HEK293 (cell line): ENCODE measurements at regions not wholly inside any gene's neighbourhood (a gene's known extent, or its start where the extent isn't known, plus 50 kb on each side); places are given as distances from the start of the nearest gene placed in this dataset.

Source experiments
- CTCF ChIA-PET: fragments of 350-600 bp; formaldehyde crosslinking; extraction: SDS; loops from one replicate; lab custom pipeline; 2021; ENCODE audit warnings: antibody characterized with exemption; lab: Yijun Ruan, JAX
- POLR2A ChIA-PET: fragments of 300-600 bp; formaldehyde crosslinking; extraction: SDS; loops from one replicate; lab custom pipeline; 2020; ENCODE audit warnings: antibody characterized with exemption, inconsistent platforms; lab: Yijun Ruan, JAX
- H3K27ac ChIP-seq: fragments of 200-500 bp; sonication (Bioruptor generic); 2 replicates; pipeline ENCODE4 v1.5.1; 2014; ENCODE audit warnings: low read depth, low read length, control low read depth, inconsistent platforms; ENCODE audit errors: extremely low read depth
- H3K36me3 ChIP-seq, 2 experiments: fragments of 200-500 bp in 1 of 2; sonication (Bioruptor generic) in 1 of 2; 1 replicate in 1 of 2; 2 replicates in 1 of 2; pipeline ENCODE4 v1.5.1; 2014 to 2017; ENCODE audit warnings: inconsistent platforms in 2 of 2, low read length in 2 of 2; ENCODE audit not compliant: control insufficient read depth in 2 of 2, insufficient read depth in 1 of 2
- H3K4me1 ChIP-seq: fragments of 200-500 bp; sonication (Bioruptor generic); 2 replicates; pipeline ENCODE4 v1.5.1; 2014; ENCODE audit warnings: mild to moderate bottlenecking, low read length, inconsistent platforms; ENCODE audit not compliant: control insufficient read depth, insufficient read depth
- H3K4me3 ChIP-seq: 2 replicates; pipeline ENCODE4 v1.5.1; 2011; ENCODE audit warnings: low read depth, mild to moderate bottlenecking, control low read depth, low read length, moderate library complexity
- H3K9me3 ChIP-seq: fragments of 200-500 bp; sonication (Bioruptor generic); 2 replicates; pipeline ENCODE4 v1.5.1; 2014; ENCODE audit warnings: low read depth, low read length, inconsistent platforms; ENCODE audit not compliant: control insufficient read depth, insufficient read depth
- FEZF1 ChIP-seq: fragments of 450-650 bp; formaldehyde crosslinking; IDR thresholded peaks from 2 replicates; pipeline ENCODE4 v1.5.1; 2016; ENCODE audit warnings: missing biosample characterization, missing genetic modification characterization
- HOXA7 ChIP-seq: sonication (generic); formaldehyde crosslinking; IDR thresholded peaks from 2 replicates; pipeline ENCODE4 v1.8.1; 2022; ENCODE audit warnings: missing genetic modification reagents, borderline replicate concordance
- KLF9 ChIP-seq: fragments of 450-650 bp; formaldehyde crosslinking; IDR thresholded peaks from 2 replicates; pipeline ENCODE4 v1.5.1; 2016; ENCODE audit warnings: missing biosample characterization, missing genetic modification characterization, low read depth
- PRDM6 ChIP-seq: fragments of 450-650 bp; formaldehyde crosslinking; IDR thresholded peaks from 2 replicates; pipeline ENCODE4 v1.5.1; 2017; ENCODE audit warnings: missing biosample characterization, missing genetic modification characterization
- RBAK ChIP-seq: fragments of 450-650 bp; formaldehyde crosslinking; IDR thresholded peaks from 2 replicates; pipeline ENCODE4 v1.5.1; 2016; ENCODE audit warnings: missing biosample characterization, missing genetic modification characterization
- SCRT1 ChIP-seq: fragments of 450-650 bp; formaldehyde crosslinking; IDR thresholded peaks from 2 replicates; pipeline ENCODE4 v1.5.1; 2016; ENCODE audit warnings: missing biosample characterization, missing genetic modification characterization, borderline replicate concordance
- SP2 ChIP-seq: fragments of 450-650 bp; formaldehyde crosslinking; IDR thresholded peaks from 2 replicates; pipeline ENCODE4 v1.5.1; 2016; ENCODE audit warnings: missing biosample characterization, missing genetic modification characterization
- ZNF138 ChIP-seq: fragments of 450-650 bp; formaldehyde crosslinking; IDR thresholded peaks from 2 replicates; pipeline ENCODE4 v1.5.1; 2016; ENCODE audit warnings: missing biosample characterization, missing genetic modification characterization, borderline replicate concordance
- ZNF148 ChIP-seq: fragments of 450-650 bp; formaldehyde crosslinking; IDR thresholded peaks from 2 replicates; pipeline ENCODE4 v1.5.0; 2017; ENCODE audit warnings: missing biosample characterization, missing genetic modification characterization, borderline replicate concordance
- ZNF157 ChIP-seq: fragments of 450-650 bp; formaldehyde crosslinking; IDR thresholded peaks from 2 replicates; pipeline ENCODE4 v1.5.1; 2016; ENCODE audit warnings: missing biosample characterization, missing genetic modification characterization
- ZNF211 ChIP-seq: fragments of 450-650 bp; formaldehyde crosslinking; IDR thresholded peaks from 2 replicates; pipeline ENCODE4 v1.5.1; 2016; ENCODE audit warnings: low read depth, missing biosample characterization, missing genetic modification characterization
- ZNF214 ChIP-seq: fragments of 450-650 bp; formaldehyde crosslinking; IDR thresholded peaks from 2 replicates; pipeline ENCODE4 v1.5.1; 2017; ENCODE audit warnings: missing biosample characterization, mild to moderate bottlenecking, missing genetic modification characterization, borderline replicate concordance
- ZNF26 ChIP-seq: fragments of 450-650 bp; formaldehyde crosslinking; IDR thresholded peaks from 2 replicates; pipeline ENCODE4 v1.5.1; 2016; ENCODE audit warnings: missing biosample characterization, missing genetic modification characterization
- ZNF354C ChIP-seq: fragments of 450-650 bp; formaldehyde crosslinking; IDR thresholded peaks from 2 replicates; pipeline ENCODE4 v1.5.1; 2016; ENCODE audit warnings: missing biosample characterization, missing genetic modification characterization, low read depth, borderline replicate concordance
- ZNF398 ChIP-seq: fragments of 450-650 bp; formaldehyde crosslinking; IDR thresholded peaks from 2 replicates; pipeline ENCODE4 v1.5.1; 2017; ENCODE audit warnings: missing biosample characterization, missing genetic modification characterization
- ZNF501 ChIP-seq: fragments of 450-650 bp; formaldehyde crosslinking; IDR thresholded peaks from 2 replicates; pipeline ENCODE4 v1.5.1; 2016; ENCODE audit warnings: missing biosample characterization, missing genetic modification characterization

GRCh38 chr14:30108975-30109700 is 181.5 kb upstream of the PRKD1 start (continued):
- TF ChIP-seq ZNF398: no peak

GRCh38 chr14:30114051-30114450 is 186.4 kb upstream of the PRKD1 start:
- Histone ChIP-seq H3K4me3 (no peak overlapping the region), H3K36me3 (no peaks in the 10 kb centered on the region), H3K9me3 (no peaks in the 10 kb centered on the region), H3K4me1 (peaks cover 6% of the 10 kb centered on the region; the same call in 1 of the 2 replicates)
- CTCF ChIA-PET: no interaction called here
- TF ChIP-seq ZNF501 (tag by site-specific recombination) (no peak), SP2 (tag by site-specific recombination) (no peak), ZNF214 (no peak), RBAK (tag by site-specific recombination) (no peak), SCRT1 (tag by site-specific recombination) (no peak), ZNF157 (tag by site-specific recombination) (no peak), FEZF1 (tag by site-specific recombination) (no peak), ZNF138 (no peak), ZNF148 (tag by site-specific recombination) (no peak), ZNF26 (no peak)
- TF ChIP-seq, all 188 proteins: peak for 0
- POLR2A ChIA-PET: no interaction called here
- no peak overlapping the region for H3K27ac ChIP-seq

- Histone ChIP-seq H3K4me1 (peaks cover 6% of the 10 kb centered on the region; the same call in 1 of the 2 replicates), H3K36me3 (no peaks in the 10 kb centered on the region), H3K9me3 (no peaks in the 10 kb centered on the region), H3K27ac (no peak overlapping the region), H3K4me3 (no peak overlapping the region)
- CTCF ChIA-PET: no interaction called here
- TF ChIP-seq FEZF1 (tag by site-specific recombination) (0 out of 2 replicates have a peak, but pooled peaks have one; percentile 40), ZNF354C (tag by site-specific recombination) (no peak), ZNF211 (tag by site-specific recombination) (no peak), PRDM6 (tag by site-specific recombination) (0 out of 2 replicates have a peak, but pooled peaks have one; percentile 12), KLF9 (tag by site-specific recombination) (no peak), HOXA7 (CRISPR knock-in tag) (no peak)
- POLR2A ChIA-PET: no interaction called here
These were observed 188.1 kb upstream of the PRKD1 start for GRCh38 chr14:30115756-30116155.
